C4-2B (cell line): ENCODE measurements at regions not wholly inside any gene's neighbourhood (a gene's known extent, or its start where the extent isn't known, plus 50 kb on each side); places are given as distances from the start of the nearest gene placed in this dataset.

ENCODE experiments used
- H3K27ac ChIP-seq: fragments of 450-650 bp; 2 replicates; pipeline ENCODE4 v1.5.1; 2017
- CTCF ChIP-seq: fragments of 450-650 bp; conservative IDR thresholded peaks from 2 replicates; pipeline ENCODE4 v1.5.1; 2017; ENCODE audit warnings: mild to moderate bottlenecking
- ZFX ChIP-seq: fragments of 450-650 bp; IDR thresholded peaks from 2 replicates; pipeline ENCODE4 v1.6.1; 2017

DNA sequence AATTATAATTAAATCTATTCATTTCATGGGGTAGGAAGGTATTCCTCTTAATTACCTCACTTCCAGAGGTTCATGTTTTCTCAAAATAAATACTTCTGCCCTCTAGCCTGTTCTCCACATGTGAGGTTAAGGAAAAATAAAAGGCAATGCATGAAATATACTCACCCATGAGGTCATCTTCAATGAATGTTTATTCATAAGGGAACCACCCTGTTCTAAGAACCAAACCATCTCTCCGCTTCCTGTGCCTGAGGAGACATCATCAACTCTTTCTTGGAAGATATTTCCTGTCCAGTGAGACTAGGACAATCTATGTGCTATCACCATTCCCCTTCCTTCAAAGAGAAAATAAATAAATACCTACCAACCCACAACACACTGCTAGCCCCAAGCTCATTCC is 513.7 kb upstream of the PLXNA2 start:
- no peak for TF ChIP-seq ZFX

DNA sequence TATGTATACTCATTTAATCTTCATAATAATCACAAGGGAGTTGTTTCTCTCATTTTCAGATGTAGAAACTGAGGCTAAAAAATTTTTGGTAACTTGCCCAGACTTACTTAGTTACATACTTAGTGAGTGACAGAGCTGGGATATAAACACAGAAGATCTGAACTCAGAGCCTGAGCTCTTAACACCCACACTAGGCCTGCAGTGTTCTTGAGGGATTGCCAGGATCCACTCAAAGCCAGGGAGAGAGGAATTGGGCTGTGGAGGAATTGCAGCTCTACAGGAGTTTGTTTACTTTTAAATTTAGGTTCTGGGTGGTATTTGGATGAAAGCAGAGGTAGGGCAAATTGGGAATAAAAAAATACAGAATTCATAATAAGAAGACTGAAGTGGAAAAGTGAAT is 515.1 kb upstream of the PLXNA2 start:
- TF ChIP-seq ZFX (no peak), CTCF (no peak)
- H3K27ac ChIP-seq, result no peak overlapping the region

More for the DNA sequence above, 513.7 kb upstream of the PLXNA2 start:
- H3K27ac ChIP-seq, result no peak overlapping the region

GRCh38 chr1:208763971-208764370 is 519.8 kb upstream of the PLXNA2 start:
- no peak for TF ChIP-seq ZFX
- H3K27ac ChIP-seq, result no peak overlapping the region

DNA sequence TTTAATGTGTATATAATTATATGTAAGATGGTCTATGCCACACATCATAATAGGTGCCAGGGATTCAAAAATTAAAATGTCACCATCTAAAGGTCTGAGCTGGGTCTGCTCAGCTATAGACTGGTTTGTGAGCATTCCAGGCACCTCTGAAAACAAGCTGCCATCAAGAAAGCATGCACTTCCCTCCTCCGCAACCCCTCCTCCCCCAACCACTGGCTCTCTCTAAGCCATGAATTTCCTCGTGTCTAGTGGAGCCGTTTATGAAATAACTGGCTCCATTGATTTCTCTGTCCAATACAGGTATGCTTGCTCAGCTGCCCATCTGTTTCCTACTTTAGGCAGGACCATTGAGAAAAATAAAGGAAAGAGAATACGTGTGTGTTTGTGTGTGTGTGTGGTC is 522.6 kb upstream of the PLXNA2 start:
- no peak overlapping the region for H3K27ac ChIP-seq
- no peak for TF ChIP-seq CTCF
- no peak for TF ChIP-seq ZFX

DNA sequence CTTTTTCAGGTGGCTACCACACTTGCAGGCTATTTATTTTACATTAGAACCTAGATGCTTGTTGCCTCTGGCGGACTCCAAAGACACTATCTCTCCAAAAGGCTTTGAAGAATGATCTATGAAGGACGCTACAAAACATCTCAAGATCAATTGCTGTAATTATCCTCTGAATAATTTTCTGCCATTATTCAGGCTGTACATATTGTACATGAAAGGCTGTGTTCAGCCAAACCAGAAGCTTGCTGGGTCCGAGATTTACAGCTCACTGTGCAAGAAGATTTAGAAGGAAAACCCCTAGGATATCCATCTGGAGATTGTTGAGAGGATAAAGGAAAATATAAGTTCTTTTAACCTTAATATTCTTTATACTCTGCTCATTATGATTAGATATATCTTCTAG is 523.6 kb upstream of the PLXNA2 start:
- H3K27ac ChIP-seq, result no peak overlapping the region
- no peak for TF ChIP-seq CTCF
- TF ChIP-seq ZFX, result no peak

DNA sequence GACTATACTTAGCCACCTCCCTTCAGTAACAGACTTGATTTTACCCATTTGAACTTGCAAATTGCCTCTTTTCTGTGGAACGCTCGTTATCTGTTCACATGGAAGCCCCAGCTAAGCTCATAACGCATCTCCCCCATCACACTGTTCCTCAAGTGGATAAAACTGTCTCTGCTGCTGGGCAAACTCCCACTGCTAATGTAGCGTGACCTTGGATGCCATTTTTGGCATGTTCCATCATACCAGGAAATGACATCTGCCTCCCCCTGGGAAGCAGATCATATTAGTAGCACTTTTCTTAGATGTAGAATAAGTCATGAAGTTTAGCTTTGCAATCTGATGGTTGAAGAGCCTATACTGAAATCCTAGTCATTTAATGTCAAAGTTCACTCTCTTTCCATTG is 528.7 kb upstream of the PLXNA2 start:
- TF ChIP-seq CTCF (no peak), ZFX (no peak)
- no peak overlapping the region for H3K27ac ChIP-seq

- TF ChIP-seq ZFX (no peak), CTCF (no peak)
- no peak overlapping the region for H3K27ac ChIP-seq
Measured at GRCh38 chr1:208775841-208776240, 531.7 kb upstream of the PLXNA2 start.

DNA sequence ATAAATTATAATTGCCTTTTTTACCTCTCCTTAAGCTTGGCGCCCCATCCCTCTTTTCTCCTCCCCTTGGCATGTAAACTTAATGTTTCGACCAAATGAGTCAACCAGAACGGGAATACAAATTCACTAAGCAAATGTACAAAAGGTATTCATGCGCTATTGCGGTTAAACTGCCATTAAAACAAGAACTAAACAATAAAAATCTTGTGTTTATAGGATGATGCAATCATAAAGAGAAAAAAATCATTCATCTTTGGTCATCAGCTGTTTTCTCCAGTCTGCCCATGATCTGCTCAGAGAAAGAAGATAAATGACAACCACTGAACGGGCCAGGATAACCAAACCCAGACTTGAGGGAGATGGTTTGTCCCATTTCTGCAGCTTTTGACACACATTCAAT is 534.2 kb upstream of the PLXNA2 start:
- H3K27ac ChIP-seq, result no peak overlapping the region
- no peak for TF ChIP-seq CTCF
